Psoas muscle (tissue), 7 donors: ENCODE measurements at regions not wholly inside any gene's neighbourhood (a gene's known extent, or its start where the extent isn't known, plus 50 kb on each side); places are given as distances from the start of the nearest gene placed in this dataset.

Source experiments
- ATAC-seq, 4 donors: fragments of 200-7000 bp; cut with Tn5 transposase; one replicate each; pipeline ENCODE4 v1.9.1; 2020; ENCODE audit warnings: moderate library complexity in 3 of 4, mild to moderate bottlenecking in 2 of 4
- DNase-seq, 2 donors: peaks; one replicate each; pipeline ENCODE4 v3.0.0-alpha.2; 2020
- H3K27ac ChIP-seq: fragments of 200-600 bp; one replicate; pipeline ENCODE4 v1.8.0; 2022
- H3K27me3 ChIP-seq, 3 donors: fragments of 200-600 bp in 1 of 3; one replicate each; pipeline versions ENCODE4 v1.6.1 to v1.8.0; 2013 to 2022; ENCODE audit warnings: low read length in 2 of 3, mild to moderate bottlenecking in 2 of 3, moderate library complexity in 1 of 3; ENCODE audit not compliant: insufficient read depth in 3 of 3
- H3K36me3 ChIP-seq, 2 donors: fragments of 200-600 bp in 1 of 2; one replicate each; pipeline versions ENCODE4 v1.6.1 to v1.8.0; 2013 to 2022; ENCODE audit warnings: low read depth in 1 of 2, mild to moderate bottlenecking in 1 of 2, moderate library complexity in 1 of 2; ENCODE audit not compliant: insufficient read depth in 1 of 2
- H3K4me1 ChIP-seq: fragments of 200-600 bp; one replicate; pipeline ENCODE4 v1.8.0; 2022
- H3K4me3 ChIP-seq: fragments of 200-600 bp; one replicate; pipeline ENCODE4 v1.8.0; 2022; ENCODE audit warnings: mild to moderate bottlenecking
- H3K9me3 ChIP-seq: fragments of 200-600 bp; one replicate; pipeline ENCODE4 v1.8.0; 2022
- WGBS, 3 donors: extraction: QIAGEN DNeasy Blood & Tissue Kit; methylation state at CpG; one replicate each; pipeline versions ENCODE4 v1.1.6 to v1.1.7; 2013; 5-methylcytosine and 5-hydroxymethylcytosine counted together
- intact Hi-C, 2 donors: fragments of 100-400 bp; cut with DNase I; formaldehyde crosslinking; loops; one replicate each; pipeline versions ENCODE4 v1.11.0 to v1.14.2; 2022
- TF ChIP-seq, protein P1 (sequence below): fragments of 200-600 bp; IDR thresholded peaks from one replicate; pipeline ENCODE4 v1.8.0; 2022; ENCODE audit warnings: antibody characterized with exemption
- donor health status: healthy with polysubstance abuse.
- donor health status: DM: no; HTN: no; CAD: no; lungs with moderate emphysema.
- donor health status: Bipolar disorder and iron deficiency.
- donor health status: healthy.
- donor health status: DM: yes; HTN: yes; CAD: no.
- donor health status: DM: no; HTN: no; CAD: no.
- donor health status: DM: yes; HTN: yes; CAD: no.

DNA sequence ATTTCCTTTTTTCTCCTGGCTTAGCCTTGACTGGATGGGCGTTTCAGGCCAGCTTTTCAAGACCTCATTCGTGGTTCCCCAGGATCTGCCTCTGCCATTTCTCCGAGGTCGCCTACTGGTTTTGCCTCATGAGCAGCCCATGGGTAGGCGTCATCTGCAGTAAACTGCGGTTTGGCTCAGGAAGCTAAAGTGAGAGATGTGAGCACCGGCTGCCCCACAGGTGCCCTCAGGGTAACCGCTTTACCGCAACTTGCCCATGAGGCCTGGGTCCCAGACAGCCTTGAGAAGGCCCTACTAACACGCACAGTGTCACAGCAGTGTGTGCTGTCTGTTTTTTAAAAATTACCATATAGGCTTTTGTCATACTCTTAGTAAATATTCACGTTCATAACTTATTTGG lies 53.4 kb upstream of the TBXT start:
- Histone ChIP-seq H3K9me3 (no peaks in the 10 kb centered on the region), H3K4me3 (no peak overlapping the region), H3K27ac (no peak overlapping the region), H3K4me1 (no peaks in the 10 kb centered on the region), H3K36me3 (no peaks in the 10 kb centered on the region), H3K27me3 (peaks cover 0 to 7% (median 0%) of the 10 kb centered on the region in 3 donors)
- intact Hi-C loops: no loop called here
- no peak for ATAC-seq
- TF ChIP-seq, protein P1, sequence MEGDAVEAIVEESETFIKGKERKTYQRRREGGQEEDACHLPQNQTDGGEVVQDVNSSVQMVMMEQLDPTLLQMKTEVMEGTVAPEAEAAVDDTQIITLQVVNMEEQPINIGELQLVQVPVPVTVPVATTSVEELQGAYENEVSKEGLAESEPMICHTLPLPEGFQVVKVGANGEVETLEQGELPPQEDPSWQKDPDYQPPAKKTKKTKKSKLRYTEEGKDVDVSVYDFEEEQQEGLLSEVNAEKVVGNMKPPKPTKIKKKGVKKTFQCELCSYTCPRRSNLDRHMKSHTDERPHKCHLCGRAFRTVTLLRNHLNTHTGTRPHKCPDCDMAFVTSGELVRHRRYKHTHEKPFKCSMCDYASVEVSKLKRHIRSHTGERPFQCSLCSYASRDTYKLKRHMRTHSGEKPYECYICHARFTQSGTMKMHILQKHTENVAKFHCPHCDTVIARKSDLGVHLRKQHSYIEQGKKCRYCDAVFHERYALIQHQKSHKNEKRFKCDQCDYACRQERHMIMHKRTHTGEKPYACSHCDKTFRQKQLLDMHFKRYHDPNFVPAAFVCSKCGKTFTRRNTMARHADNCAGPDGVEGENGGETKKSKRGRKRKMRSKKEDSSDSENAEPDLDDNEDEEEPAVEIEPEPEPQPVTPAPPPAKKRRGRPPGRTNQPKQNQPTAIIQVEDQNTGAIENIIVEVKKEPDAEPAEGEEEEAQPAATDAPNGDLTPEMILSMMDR: no peak
- DNase-seq: no peak
- 83 to 88% (median 88%) methylated on average over 11 of the region's 11 CpGs for WGBS, 3 donors
